PC-9 (cell line): ENCODE measurements at regions not wholly inside any gene's neighbourhood (a gene's known extent, or its start where the extent isn't known, plus 50 kb on each side); places are given as distances from the start of the nearest gene placed in this dataset.

ENCODE experiments used
- BruUV-seq: library from RNA; stranded (reverse); fragments of 400-500 nt; replicated peaks from 2 replicates; lab custom pipeline; 2021; lab: Mats Ljungman, UMichigan
- CTCF ChIA-PET: fragments of 300-600 bp; sonication (Branson Sonifier 250); formaldehyde crosslinking; loops from one replicate; lab custom pipeline; 2022; ENCODE audit warnings: antibody characterized with exemption; lab: Charles Lee
- POLR2A ChIA-PET: fragments of 300-600 bp; sonication (Branson Sonifier 250); formaldehyde crosslinking; loops from one replicate; lab custom pipeline; 2022; ENCODE audit warnings: antibody characterized with exemption; ENCODE audit not compliant: unreplicated experiment; lab: Charles Lee
- DNase-seq, 2 experiments: peaks; one replicate each; pipeline versions ENCODE4 v3.0.0 to v3.0.0-alpha.2; 2015 to 2022; ENCODE audit warnings: mixed read lengths in 1 of 2
- H2AFZ ChIP-seq: fragments of 200-600 bp; sonication (generic); 2 replicates; pipeline ENCODE4 v1.8.1; 2017; ENCODE audit warnings: antibody characterized with exemption
- H3F3A ChIP-seq: fragments of 200-600 bp; sonication (generic); 2 replicates; pipeline ENCODE4 v1.8.1; 2017; ENCODE audit warnings: antibody characterized with exemption, mild to moderate bottlenecking, low read depth; ENCODE audit not compliant: insufficient read depth
- H3K27ac ChIP-seq: fragments of 200-600 bp; sonication (generic); 2 replicates; pipeline ENCODE4 v1.6.1; 2016; ENCODE audit warnings: mixed run types
- H3K27me3 ChIP-seq: fragments of 200-600 bp; sonication (generic); 2 replicates; pipeline ENCODE4 v1.6.1; 2016; ENCODE audit warnings: low read depth, mixed run types; ENCODE audit not compliant: insufficient read depth
- H3K36me3 ChIP-seq: fragments of 200-600 bp; sonication (generic); 2 replicates; pipeline ENCODE4 v1.6.1; 2016; ENCODE audit warnings: low read depth, mixed run types
- H3K4me1 ChIP-seq: fragments of 200-600 bp; sonication (generic); replicated peaks from 2 replicates; pipeline ENCODE4 v1.6.1; 2016; ENCODE audit warnings: mixed run types; ENCODE audit not compliant: insufficient read depth
- H3K4me2 ChIP-seq: fragments of 200-600 bp; sonication (generic); 2 replicates; pipeline ENCODE4 v1.6.1; 2017; ENCODE audit warnings: mixed run types
- H3K4me3 ChIP-seq: fragments of 200-600 bp; sonication (generic); 2 replicates; pipeline ENCODE4 v1.6.1; 2016; ENCODE audit warnings: mixed run types
- H3K79me2 ChIP-seq: fragments of 200-600 bp; sonication (generic); 2 replicates; pipeline ENCODE4 v1.6.1; 2017; ENCODE audit warnings: low read depth, mixed run types
- H3K9me2 ChIP-seq: fragments of 200-600 bp; sonication (generic); 2 replicates; pipeline ENCODE4 v1.8.1; 2017; ENCODE audit warnings: mild to moderate bottlenecking; ENCODE audit not compliant: insufficient read depth
- H3K9me3 ChIP-seq: fragments of 200-600 bp; sonication (generic); 2 replicates; pipeline ENCODE4 v1.8.1; 2016; ENCODE audit warnings: low read depth; ENCODE audit not compliant: insufficient read depth
- H4K20me1 ChIP-seq: fragments of 200-600 bp; sonication (generic); 2 replicates; pipeline ENCODE4 v1.8.1; 2017; ENCODE audit not compliant: insufficient read depth
- CTCF ChIP-seq: fragments of 200-600 bp; sonication (generic); conservative IDR thresholded peaks from 2 replicates; pipeline ENCODE4 v1.6.1; 2017; ENCODE audit warnings: mixed run types, antibody characterized with exemption, mild to moderate bottlenecking, moderate library complexity
- EZH2 ChIP-seq: fragments of 200-600 bp; sonication (generic); IDR thresholded peaks from 2 replicates; pipeline ENCODE4 v1.8.0; 2017; ENCODE audit warnings: antibody characterized with exemption, low read depth
- intact Hi-C: fragments of 100-400 bp; cut with micrococcal nuclease; formaldehyde crosslinking; loops from one replicate; pipeline ENCODE4 v1.10.0; 2022; ENCODE audit not compliant: unreplicated experiment

GRCh38 chr7:421136-421991 lies 98.3 kb downstream of the PDGFA start:
- no peak overlapping the region for H3K4me2 ChIP-seq
- no TSS peak for BruUV-seq
- intact Hi-C loops, result no loop called here
- H3K9me2 ChIP-seq, result no peaks in the 10 kb centered on the region
- 0 out of 2 replicates have a peak, but pooled peaks cover 4% of the 10 kb centered on the region for H3K9me3 ChIP-seq
- CTCF ChIA-PET, result interaction anchor here (0.9 kb wide), 1 partner anchor 149 kb away, joined by 12 read pairs; no protein-coding TSS in a partner anchor
- DNase-seq, result no peak
- no peaks in the 10 kb centered on the region for H3K4me1 ChIP-seq
- TF ChIP-seq CTCF (no peak), EZH2 (no peak)
- H3K27me3 ChIP-seq, result peaks cover 87% of the 10 kb centered on the region
- POLR2A ChIA-PET, result no interaction called here
- no peak overlapping the region for H3K4me3 ChIP-seq
- H3F3A ChIP-seq, result no peaks in the 10 kb centered on the region
- H3K36me3 ChIP-seq, result no peaks in the 10 kb centered on the region
- H3K27ac ChIP-seq, result no peak overlapping the region
- H4K20me1 ChIP-seq, result no peaks in the 10 kb centered on the region
- no peaks in the 10 kb centered on the region for H3K79me2 ChIP-seq
- H2AFZ ChIP-seq, result no peak overlapping the region

- no peaks in the 10 kb centered on the region for H3K36me3 ChIP-seq
- H3K79me2 ChIP-seq, result no peaks in the 10 kb centered on the region
- DNase-seq, result no peak
- H3K27ac ChIP-seq, result no peak overlapping the region
- 0 out of 2 replicates have a peak, but pooled peaks cover 4% of the 10 kb centered on the region for H3K9me3 ChIP-seq
- H2AFZ ChIP-seq, result no peak overlapping the region
- TF ChIP-seq CTCF (no peak), EZH2 (no peak; the same call in 1 of the 2 replicates)
- no peaks in the 10 kb centered on the region for H3K9me2 ChIP-seq
- no peaks in the 10 kb centered on the region for H4K20me1 ChIP-seq
- intact Hi-C loops, result no loop called here
- peaks cover 87% of the 10 kb centered on the region for H3K27me3 ChIP-seq
- ChIA-PET POLR2A (no interaction called here), CTCF (no interaction called here)
- H3F3A ChIP-seq, result no peaks in the 10 kb centered on the region
- H3K4me2 ChIP-seq, result no peak overlapping the region
- H3K4me3 ChIP-seq, result no peak overlapping the region
- H3K4me1 ChIP-seq, result no peaks in the 10 kb centered on the region
- no TSS peak for BruUV-seq
Measured at GRCh38 chr7:422191-422885, 97.3 kb downstream of the PDGFA start.

- intact Hi-C loops, result no loop called here
- Histone ChIP-seq H3K36me3 (no peaks in the 10 kb centered on the region), H3K4me2 (no peak overlapping the region), H3F3A (no peaks in the 10 kb centered on the region), H3K9me3 (0 out of 2 replicates have a peak, but pooled peaks cover 2% of the 10 kb centered on the region), H3K79me2 (no peaks in the 10 kb centered on the region), H3K4me1 (no peaks in the 10 kb centered on the region), H3K9me2 (no peaks in the 10 kb centered on the region), H2AFZ (no peak overlapping the region), H3K27ac (no peak overlapping the region), H3K27me3 (peaks cover 87% of the 10 kb centered on the region), H3K4me3 (no peak overlapping the region), H4K20me1 (no peaks in the 10 kb centered on the region)
- no peak for DNase-seq
- BruUV-seq, result no TSS peak
- ChIA-PET POLR2A (no interaction called here), CTCF (no interaction called here)
- no peak for TF ChIP-seq EZH2
- no peak for TF ChIP-seq CTCF
Measured at GRCh38 chr7:422886-423225, 96.8 kb downstream of the PDGFA start.
